Activated CD4-positive, alpha-beta T cell treated with anti-CD3 and anti-CD28 coated beads, Interleukin-2, Interleukin-6, amounts not matched to agents 100 ng/mL and 50 ng/mL, durations not matched to agents 16 hours and 8 hours (primary cell): ENCODE measurements at regions not wholly inside any gene's neighbourhood (a gene's known extent, or its start where the extent isn't known, plus 50 kb on each side); places are given as distances from the start of the nearest gene placed in this dataset.

Source experiments
- DNase-seq: peaks from one replicate; pipeline ENCODE4 v3.0.0-alpha.2; 2020

- DNase-seq, result no peak
Measured at GRCh38 chr5:96243862-96244261, 189.2 kb downstream of the PCSK1 start.

GRCh38 chr5:96243203-96243602, 189.8 kb downstream of the PCSK1 start:
- no peak for DNase-seq

GRCh38 chr5:96242571-96242970, 190.5 kb downstream of the PCSK1 start:
- DNase-seq, result no peak

- DNase-seq, result no peak
Measured at GRCh38 chr5:96236831-96237230, 196.2 kb downstream of the PCSK1 start.

- no peak for DNase-seq
Measured at GRCh38 chr5:96236051-96236450, 197.0 kb downstream of the PCSK1 start.

DNA sequence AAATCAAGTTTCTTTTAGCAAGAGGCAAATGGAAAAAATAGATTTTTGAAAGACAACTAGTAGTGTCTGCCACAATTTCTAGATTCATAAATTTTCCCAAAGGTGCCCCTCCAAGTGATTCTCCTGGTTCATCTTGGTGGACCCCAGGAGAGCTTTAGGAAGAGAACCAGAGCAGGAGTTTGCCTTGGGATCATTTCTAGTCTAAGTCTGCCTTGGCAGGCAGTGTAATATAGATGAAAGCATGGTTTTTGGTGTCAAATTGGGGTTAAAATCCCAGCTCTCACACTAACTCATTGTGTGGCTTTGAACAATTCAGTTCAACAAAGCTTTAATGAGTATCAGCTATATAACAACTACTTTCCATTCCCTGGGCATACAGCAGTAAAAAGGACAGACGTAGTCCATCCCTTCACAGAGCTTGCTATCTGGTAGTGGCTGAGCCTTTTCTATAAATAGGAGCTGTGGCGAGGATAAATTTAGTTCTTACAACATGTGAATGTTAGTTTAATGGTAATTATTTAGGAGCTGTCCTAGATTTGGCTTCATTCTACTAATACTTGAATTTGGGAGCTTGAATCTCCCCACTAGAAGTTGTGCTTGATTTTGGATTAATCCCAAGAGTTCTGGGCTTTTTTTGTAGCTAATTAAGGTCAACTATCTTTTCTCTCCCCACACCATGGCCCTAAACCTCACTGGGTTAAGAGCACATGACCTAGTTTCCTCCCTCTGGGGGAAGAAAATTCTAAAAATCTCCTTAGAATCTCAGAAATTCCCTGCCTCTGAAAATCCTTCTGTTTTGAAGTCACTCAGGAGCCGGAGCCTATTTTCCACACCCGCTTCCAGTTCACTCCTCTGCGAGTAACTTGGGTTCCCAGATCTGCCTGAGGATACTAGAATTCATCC, 197.8 kb downstream of the PCSK1 start:
- no peak for DNase-seq

- DNase-seq, result no peak
Measured at GRCh38 chr5:96232602-96233001, 200.4 kb downstream of the PCSK1 start.

- DNase-seq, result no peak
Measured at GRCh38 chr5:96229188-96229587, 203.9 kb downstream of the PCSK1 start.

DNA sequence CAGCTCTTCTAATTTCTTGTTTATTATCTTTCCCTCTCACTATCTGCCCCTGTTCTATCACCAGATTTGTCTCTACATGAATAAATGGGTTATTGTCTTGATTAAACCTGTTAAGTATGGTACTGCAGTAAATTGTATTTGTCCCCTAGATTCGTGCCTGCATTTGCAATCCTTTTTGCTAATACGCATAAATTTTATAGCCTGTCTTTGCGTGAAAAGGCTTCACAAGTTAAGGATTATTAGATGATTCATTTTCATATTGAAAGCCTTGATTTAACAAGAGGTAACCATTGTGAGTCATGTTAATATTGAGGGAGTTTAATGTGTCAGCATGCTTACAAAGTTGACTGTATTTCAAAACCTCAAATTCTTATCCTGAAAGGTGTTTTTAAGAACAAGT, 204.6 kb downstream of the PCSK1 start:
- peak; percentile 65 for DNase-seq

- no peak for DNase-seq
Measured at GRCh38 chr5:96227957-96228356, 205.1 kb downstream of the PCSK1 start.

DNA sequence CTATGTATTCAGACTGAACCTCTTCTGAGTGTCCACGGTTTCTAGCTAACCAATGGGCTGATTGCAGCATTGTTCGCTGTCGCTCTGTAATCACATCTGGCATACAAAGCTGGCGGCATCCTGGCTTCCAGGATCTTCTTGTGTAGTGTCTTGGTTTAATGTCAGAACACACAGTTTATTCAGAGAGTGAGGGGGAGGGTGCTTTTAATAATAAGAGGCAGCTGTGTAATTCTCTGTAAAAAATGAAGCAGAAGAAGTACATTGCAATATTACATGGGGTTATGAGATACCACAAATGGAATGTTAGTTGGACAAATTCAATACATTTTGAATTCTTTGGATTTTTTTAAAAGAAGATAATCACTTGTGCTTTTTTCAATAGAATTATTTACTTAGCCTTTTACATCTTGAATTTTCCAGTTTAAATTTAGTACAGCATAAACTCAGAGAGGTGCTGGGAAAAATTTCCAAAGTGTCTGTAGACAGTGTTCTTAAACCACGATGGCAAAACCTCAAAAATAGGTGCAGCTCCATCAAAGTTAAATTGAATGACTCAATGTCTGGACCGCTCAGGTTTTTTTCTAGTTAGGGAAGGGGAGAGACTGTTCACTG, 206.0 kb downstream of the PCSK1 start:
- DNase-seq, result no peak

GRCh38 chr5:96222129-96222528, 210.9 kb downstream of the PCSK1 start:
- no peak for DNase-seq

- DNase-seq, result peak; percentile 89
Measured at GRCh38 chr5:96220610-96221390, 212.2 kb downstream of the PCSK1 start.

GRCh38 chr5:96219580-96220281, 213.3 kb downstream of the PCSK1 start:
- DNase-seq, result peak; percentile 28

DNA sequence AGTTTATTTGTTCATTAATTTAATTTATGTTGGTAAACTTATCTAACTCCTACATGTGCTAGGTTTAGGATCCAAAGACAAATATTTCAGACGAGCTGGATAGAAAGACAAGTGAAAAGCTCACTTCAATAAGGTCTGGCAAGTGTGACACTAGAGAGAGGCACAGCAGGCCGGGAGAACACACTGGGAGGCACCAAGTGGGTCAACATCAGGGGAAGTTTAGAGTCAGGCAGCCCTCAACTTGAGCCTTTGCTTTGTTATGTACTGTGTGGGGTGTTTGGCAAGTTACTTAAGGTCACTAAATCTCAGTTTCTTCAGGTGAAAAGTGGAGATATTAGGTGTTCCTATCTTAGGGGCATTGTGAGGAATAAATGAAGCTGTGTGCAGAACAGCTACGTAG, 214.4 kb downstream of the PCSK1 start:
- DNase-seq, result no peak

DNA sequence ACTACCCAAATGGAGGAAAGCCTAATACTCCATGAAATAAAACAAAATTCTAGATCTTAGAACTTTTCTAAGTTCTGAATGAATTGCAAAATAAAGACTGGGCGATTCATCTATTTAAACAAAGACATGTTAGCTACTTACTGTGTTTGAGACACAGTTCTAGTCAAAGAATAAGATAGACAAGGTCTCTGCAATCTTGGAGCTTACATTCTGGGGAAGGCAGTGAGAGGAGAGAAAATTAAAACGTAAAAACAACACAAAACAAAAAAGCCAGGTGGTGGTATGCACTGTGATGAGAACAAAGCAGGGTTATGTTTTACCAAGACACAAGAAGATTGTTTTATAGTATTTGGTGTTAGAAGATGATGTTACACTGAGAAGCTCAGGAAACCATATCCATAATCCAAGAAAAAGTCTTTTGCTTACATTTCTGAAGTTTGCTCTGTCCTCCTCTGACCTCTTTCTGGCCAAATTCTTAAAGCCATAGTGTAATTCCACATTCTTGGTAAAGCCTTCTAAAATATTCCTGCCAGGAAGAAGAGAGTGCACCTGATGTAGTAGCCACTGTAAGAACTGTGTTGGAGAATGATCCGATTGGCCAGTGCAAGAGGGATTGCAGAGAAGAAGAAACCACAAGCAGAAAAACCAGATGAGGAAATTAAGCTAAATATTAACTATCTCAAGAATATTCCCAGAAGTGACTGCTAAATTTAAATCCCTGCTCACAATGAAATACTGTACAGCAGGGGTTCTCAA, 218.4 kb downstream of the PCSK1 start:
- DNase-seq, result no peak

GRCh38 chr5:96209829-96210228, 223.2 kb downstream of the PCSK1 start:
- DNase-seq, result no peak

GRCh38 chr5:96207420-96207819, 225.6 kb downstream of the PCSK1 start:
- DNase-seq, result no peak

DNA sequence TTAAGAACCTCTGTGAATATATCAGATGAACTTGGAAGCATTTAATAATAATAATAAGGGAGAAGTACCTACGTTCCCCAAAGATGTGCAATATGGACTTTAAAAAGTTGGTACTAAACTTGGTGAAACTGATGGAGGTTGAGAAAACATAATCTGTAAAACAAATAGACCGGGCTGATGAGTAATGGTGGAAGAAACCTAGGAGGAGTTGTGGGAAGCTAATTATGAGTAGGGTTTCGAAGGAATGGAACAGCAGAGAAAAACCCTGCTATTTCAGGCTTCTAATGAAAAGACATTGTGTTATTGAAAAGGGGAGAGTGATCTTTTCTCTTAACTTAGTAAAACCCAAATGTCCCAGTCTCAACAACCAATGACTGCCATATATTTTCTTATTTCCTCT, 229.3 kb downstream of the PCSK1 start:
- DNase-seq, result no peak

DNA sequence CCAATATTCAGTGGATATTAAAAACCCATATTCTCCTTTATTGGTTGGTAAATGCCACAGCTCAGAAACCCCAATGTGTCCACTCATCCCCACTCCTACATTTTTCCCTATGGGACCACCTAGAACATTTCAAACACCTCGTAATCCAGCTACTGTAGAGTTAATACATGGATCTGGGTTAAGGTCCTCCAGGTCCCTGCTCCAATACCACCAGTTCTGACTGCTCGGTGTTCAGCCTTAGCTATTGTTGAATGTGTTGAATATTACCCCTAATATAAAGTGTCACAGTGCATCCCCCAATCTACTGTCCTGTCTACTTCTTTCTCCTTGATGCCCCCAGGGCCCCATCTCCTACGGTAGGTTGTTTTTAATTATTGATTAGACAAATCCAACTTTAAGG, 231.5 kb downstream of the PCSK1 start:
- DNase-seq, result no peak

DNA sequence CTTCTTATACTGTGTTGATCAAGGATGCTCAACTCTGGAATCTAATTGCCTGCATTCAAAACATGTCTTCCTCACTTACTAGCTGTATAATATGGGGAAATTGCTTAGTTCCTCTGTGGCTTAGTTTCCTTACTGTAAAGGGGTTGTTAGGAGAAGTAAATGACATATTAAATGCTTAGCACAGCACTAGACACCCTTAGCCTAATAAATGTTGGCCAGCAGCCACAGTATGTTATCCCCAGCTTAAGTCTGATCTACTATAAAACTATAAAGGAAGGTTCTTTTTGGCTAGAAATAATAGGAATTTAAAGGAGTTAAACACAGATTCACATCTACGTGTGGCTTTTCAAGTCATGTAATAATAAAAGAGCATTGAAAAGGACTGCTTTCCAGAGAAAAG, 232.4 kb downstream of the PCSK1 start:
- DNase-seq, result no peak

DNA sequence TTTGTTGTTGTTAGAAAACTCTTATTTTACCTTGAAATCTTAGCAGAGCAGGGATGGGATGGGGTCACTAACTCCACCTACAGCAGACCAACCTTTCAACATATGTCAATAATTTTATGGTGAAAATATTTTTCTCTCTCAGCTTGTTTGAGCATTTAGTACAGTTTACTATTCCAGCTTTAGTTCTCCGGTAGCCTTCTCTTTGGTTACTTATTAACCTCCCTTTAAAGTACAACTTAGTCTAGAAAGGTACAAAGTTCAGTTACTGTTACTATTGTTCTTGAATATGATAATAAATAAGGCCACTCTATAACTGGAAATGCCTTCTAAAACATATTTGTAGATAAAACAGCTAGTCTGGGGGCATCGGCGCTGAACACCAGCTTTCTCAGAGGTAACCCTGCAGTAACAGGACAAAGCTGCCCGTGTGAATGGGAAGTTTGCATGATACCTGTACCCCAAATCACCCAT, 233.3 kb downstream of the PCSK1 start:
- DNase-seq, result no peak
